ENCODE measurements at regions not wholly inside any gene's neighbourhood (a gene's known extent, or its start where the extent isn't known, plus 50 kb on each side); places are given as distances from the start of the nearest gene placed in this dataset.
A peak's percentile ranks its signal among the peaks of the same experiment; 100 is the strongest.

DNA sequence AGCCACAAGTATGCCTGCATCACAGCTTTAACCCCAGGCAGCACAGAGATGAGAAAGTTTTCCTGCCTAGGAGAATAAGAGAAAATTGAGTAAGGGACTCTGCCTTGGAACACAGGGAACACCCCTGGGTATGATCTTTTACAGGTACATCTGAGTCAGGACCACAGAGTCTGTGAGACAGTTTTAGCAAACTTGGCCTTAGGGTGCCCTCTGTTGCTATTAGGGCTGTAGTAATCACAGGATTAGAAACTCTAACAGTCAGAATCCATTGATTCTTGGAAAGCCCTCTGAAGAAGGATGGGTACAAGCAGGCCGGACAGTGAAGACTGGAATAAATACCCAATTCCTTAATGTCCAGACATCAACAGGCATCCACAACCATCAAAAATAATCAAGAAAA, 989.5 kb upstream of the CDH9 start:
- TF ChIP-seq, protein P1, sequence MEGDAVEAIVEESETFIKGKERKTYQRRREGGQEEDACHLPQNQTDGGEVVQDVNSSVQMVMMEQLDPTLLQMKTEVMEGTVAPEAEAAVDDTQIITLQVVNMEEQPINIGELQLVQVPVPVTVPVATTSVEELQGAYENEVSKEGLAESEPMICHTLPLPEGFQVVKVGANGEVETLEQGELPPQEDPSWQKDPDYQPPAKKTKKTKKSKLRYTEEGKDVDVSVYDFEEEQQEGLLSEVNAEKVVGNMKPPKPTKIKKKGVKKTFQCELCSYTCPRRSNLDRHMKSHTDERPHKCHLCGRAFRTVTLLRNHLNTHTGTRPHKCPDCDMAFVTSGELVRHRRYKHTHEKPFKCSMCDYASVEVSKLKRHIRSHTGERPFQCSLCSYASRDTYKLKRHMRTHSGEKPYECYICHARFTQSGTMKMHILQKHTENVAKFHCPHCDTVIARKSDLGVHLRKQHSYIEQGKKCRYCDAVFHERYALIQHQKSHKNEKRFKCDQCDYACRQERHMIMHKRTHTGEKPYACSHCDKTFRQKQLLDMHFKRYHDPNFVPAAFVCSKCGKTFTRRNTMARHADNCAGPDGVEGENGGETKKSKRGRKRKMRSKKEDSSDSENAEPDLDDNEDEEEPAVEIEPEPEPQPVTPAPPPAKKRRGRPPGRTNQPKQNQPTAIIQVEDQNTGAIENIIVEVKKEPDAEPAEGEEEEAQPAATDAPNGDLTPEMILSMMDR (IDR thresholded peaks at IDR 0.05; ENCODE audit: extremely low read depth, insufficient read depth, missing control alignments), result no peak
- no peak for DNase-seq (ENCODE audit: low spot score)
- in situ Hi-C loops (cut with MboI; ENCODE audit: low pct_unique_long_range_greater_than_20kb, low sequenced_read_pairs, unreplicated experiment), result no loop called here

DNA sequence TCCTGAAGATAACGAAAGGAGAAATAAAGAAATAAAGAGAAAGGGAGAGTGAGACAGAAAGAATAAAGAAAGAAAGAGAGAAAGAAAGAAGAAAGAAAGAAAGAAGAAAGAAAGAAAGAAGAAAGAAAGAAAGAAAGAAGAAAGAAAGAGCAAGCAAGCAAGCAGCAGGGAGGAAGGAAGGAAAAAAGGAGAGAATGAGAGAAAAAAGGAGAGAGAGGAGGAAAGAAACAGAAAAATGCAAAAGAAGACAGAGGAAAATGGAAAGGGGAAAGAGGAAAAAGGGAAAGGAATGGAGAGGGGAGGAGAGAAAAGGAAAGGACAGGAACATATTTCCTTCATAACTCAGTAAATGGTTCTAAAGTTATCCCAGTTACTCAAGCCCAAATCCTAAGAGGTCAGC, 978.8 kb upstream of the CDH9 start:
- in situ Hi-C loops (cut with MboI; ENCODE audit: low pct_unique_long_range_greater_than_20kb, low sequenced_read_pairs, unreplicated experiment), result no loop called here
- TF ChIP-seq, protein P1 (IDR thresholded peaks at IDR 0.05; ENCODE audit: extremely low read depth, insufficient read depth, missing control alignments), result no peak
- DNase-seq (ENCODE audit: low spot score), result no peak

DNA sequence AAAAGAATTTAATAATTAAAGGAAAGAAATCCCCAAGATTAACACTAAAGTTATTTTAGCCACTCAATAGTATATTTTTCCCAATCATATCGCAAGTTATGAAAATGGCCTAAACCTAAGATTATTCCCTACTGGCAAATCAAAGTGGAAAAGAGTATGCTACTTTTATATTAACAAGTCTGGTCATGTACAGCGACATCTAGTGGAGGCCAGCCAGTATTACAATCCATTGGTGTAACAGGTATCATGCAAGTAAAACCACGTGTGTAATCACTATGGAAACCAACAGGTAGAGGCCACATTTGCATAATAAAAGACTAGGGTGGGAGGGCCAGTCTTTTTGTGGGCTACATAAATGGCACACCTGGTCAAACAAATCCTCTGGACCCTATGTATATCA, 976.4 kb upstream of the CDH9 start:
- TF ChIP-seq, protein P1 (IDR thresholded peaks at IDR 0.05; ENCODE audit: extremely low read depth, insufficient read depth, missing control alignments), result peak; percentile 51
- no peak for DNase-seq (ENCODE audit: low spot score)
- in situ Hi-C loops (cut with MboI; ENCODE audit: low pct_unique_long_range_greater_than_20kb, low sequenced_read_pairs, unreplicated experiment), result no loop called here

DNA sequence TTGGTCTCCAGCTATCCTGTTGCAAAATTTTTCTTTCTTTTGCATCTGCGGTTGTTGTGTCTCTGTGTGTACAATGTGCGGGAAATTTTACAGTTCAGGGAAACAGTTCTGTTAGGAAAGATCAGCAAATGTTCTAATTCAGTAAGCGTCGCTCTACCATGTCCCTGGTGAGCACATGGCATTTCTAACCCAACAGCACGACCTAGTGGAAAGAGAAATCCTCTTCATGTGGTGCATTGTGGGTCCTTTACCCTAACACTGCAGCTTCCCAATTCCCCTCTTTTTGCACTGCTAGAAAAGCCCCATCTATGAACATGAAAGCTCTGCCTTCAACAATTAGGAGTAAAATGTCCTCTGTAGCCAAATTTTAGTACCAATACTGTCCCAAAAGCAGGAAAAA, 974.2 kb upstream of the CDH9 start:
- TF ChIP-seq, protein P1 (IDR thresholded peaks at IDR 0.05; ENCODE audit: extremely low read depth, insufficient read depth, missing control alignments), result peak; percentile 4
- DNase-seq (ENCODE audit: low spot score), result no peak
- in situ Hi-C loops (cut with MboI; ENCODE audit: low pct_unique_long_range_greater_than_20kb, low sequenced_read_pairs, unreplicated experiment), result no loop called here

DNA sequence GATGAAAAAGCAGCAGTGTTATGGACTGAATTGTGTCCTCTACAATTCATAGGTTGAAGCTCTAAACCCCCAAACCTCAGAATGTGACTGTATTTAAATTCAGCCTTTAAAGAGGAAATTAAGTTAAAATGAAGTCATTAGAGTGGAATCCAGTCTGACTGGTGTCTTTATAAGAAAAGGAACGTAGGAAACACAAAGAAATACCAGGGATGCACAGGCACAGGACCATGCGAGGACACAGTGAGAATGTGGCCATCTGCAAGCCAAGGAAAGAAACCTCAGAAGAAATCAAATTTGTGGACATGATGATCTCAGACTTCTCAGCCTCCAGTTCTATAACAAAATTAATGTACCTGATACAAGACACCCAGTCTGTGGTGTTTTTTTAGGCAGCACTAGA, 971.2 kb upstream of the CDH9 start:
- TF ChIP-seq, protein P1 (IDR thresholded peaks at IDR 0.05; ENCODE audit: extremely low read depth, insufficient read depth, missing control alignments), result no peak
- in situ Hi-C loops (cut with MboI; ENCODE audit: low pct_unique_long_range_greater_than_20kb, low sequenced_read_pairs, unreplicated experiment), result no loop called here
- DNase-seq (ENCODE audit: low spot score), result no peak

DNA sequence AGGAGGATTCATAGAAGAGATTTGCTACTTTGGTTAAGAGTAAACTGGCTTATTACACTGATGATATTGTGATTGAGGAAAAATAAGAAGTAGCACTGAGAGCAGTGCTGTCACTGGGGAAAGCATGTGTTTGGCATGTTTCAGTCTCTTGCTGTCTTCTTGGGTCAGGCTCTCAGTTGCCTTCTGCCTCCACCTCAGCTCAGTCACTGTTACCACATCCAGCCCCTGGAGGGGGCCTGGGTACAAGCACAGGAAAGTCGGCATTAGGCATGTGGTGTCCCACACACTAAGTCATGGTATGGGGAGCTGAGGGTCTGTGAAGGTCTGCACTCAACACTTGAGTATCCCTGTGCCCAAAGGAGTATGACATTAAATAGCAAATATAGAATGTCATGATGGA, 958.3 kb upstream of the CDH9 start:
- in situ Hi-C loops (cut with MboI; ENCODE audit: low pct_unique_long_range_greater_than_20kb, low sequenced_read_pairs, unreplicated experiment), result no loop called here
- no peak for DNase-seq (ENCODE audit: low spot score)
- TF ChIP-seq, protein P1 (IDR thresholded peaks at IDR 0.05; ENCODE audit: extremely low read depth, insufficient read depth, missing control alignments), result no peak

DNA sequence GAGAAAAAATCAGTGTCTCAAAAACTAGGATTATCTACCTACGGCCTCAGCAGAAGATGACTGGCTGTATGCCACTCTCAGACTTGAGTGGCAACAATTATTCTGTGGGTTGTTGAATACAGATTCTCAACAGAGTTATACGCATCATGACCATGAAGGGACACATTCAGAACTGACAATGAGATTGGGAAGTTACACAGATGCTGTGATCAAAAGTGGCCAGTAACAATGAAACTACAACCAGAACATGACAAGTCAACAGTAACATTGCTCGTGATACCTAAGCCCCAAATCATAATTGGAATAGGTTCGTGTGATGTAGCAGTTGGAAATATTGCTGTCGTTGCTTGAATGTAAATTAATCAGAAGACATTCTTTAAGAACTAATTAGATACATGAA, 957.5 kb upstream of the CDH9 start:
- TF ChIP-seq, protein P1 (IDR thresholded peaks at IDR 0.05; ENCODE audit: extremely low read depth, insufficient read depth, missing control alignments), result no peak
- in situ Hi-C loops (cut with MboI; ENCODE audit: low pct_unique_long_range_greater_than_20kb, low sequenced_read_pairs, unreplicated experiment), result no loop called here
- DNase-seq (ENCODE audit: low spot score), result no peak
